ENCODE measurements at regions not wholly inside any gene's neighbourhood (a gene's known extent, or its start where the extent isn't known, plus 50 kb on each side); places are given as distances from the start of the nearest gene placed in this dataset.
"Not testable (repeated sequence)": the region's sequence is repeated elsewhere in the genome, so short reads cannot be mapped to it uniquely, and the experiment has no call there.

GRCh38 chr7:106583706-106584690 lies 77.0 kb downstream of the CCDC71L start:
- DNase-seq (ENCODE audit: low read depth): no peak

GRCh38 chr7:106583100-106583499 lies 77.9 kb downstream of the CCDC71L start:
- DNase-seq (ENCODE audit: low read depth): peak; percentile 35

- DNase-seq (ENCODE audit: low read depth): no peak
These were observed 78.6 kb downstream of the CCDC71L start for GRCh38 chr7:106582365-106582764.

- DNase-seq (ENCODE audit: low read depth): not testable (repeated sequence)
These were observed 81.9 kb downstream of the CCDC71L start for GRCh38 chr7:106579086-106579485.

- no peak for DNase-seq (ENCODE audit: low read depth)
These were observed 85.7 kb downstream of the CCDC71L start for GRCh38 chr7:106575138-106575823.

- DNase-seq (ENCODE audit: low read depth): no peak
These were observed 87.2 kb downstream of the CCDC71L start for GRCh38 chr7:106573738-106574137.

- DNase-seq (ENCODE audit: low read depth): no peak
These were observed 87.8 kb downstream of the CCDC71L start for GRCh38 chr7:106573125-106573663.

GRCh38 chr7:106572394-106573124 lies 88.4 kb downstream of the CCDC71L start:
- DNase-seq (ENCODE audit: low read depth): no peak

GRCh38 chr7:106571563-106571962 lies 89.4 kb downstream of the CCDC71L start:
- DNase-seq (ENCODE audit: low read depth): no peak

GRCh38 chr7:106570948-106571418 lies 90.0 kb downstream of the CCDC71L start:
- no peak for DNase-seq (ENCODE audit: low read depth)

GRCh38 chr7:106570146-106570545 lies 90.8 kb downstream of the CCDC71L start:
- DNase-seq (ENCODE audit: low read depth): no peak

- no peak for DNase-seq (ENCODE audit: low read depth)
These were observed 91.4 kb downstream of the CCDC71L start for GRCh38 chr7:106569500-106569929.

- DNase-seq (ENCODE audit: low read depth): peak; percentile 83
These were observed 92.1 kb downstream of the CCDC71L start for GRCh38 chr7:106568680-106569499.

- DNase-seq (ENCODE audit: low read depth): no peak
These were observed 92.8 kb downstream of the CCDC71L start for GRCh38 chr7:106568002-106568679.

GRCh38 chr7:106567204-106568001 lies 93.6 kb downstream of the CCDC71L start:
- not testable (repeated sequence) for DNase-seq (ENCODE audit: low read depth)

- DNase-seq (ENCODE audit: low read depth): no peak
These were observed 94.3 kb downstream of the CCDC71L start for GRCh38 chr7:106566672-106567071.

- DNase-seq (ENCODE audit: low read depth): no peak
These were observed 94.8 kb downstream of the CCDC71L start for GRCh38 chr7:106566196-106566595.

- DNase-seq (ENCODE audit: low read depth): no peak
These were observed 95.5 kb downstream of the CCDC71L start for GRCh38 chr7:106565428-106565827.

- peak; percentile 26 for DNase-seq (ENCODE audit: low read depth)
These were observed 97.3 kb downstream of the CCDC71L start for GRCh38 chr7:106563466-106564150.

Data from RPMI7951 (cell line).